ENCODE measurements at regions not wholly inside any gene's neighbourhood (a gene's known extent, or its start where the extent isn't known, plus 50 kb on each side); places are given as distances from the start of the nearest gene placed in this dataset.

DNA sequence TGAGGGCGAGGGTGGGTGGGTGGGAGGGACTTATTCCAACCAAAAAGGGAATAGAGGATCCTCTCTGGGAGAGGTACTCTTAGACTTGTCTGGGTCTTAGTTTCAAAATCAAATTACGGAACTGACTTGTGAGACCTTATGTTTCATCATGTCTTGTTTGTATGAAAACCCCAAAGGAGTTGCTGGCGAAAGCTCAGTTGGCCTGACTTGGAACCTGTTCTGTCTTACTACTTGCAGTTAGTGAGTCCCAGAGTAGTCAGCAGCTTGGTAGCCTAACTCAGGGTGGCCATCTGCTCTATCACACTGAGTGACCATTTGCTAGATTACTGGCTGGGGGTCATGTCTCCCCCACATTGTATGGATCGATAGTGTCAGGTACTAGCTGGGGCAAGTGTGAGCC, 114.9 kb upstream of the MOCS1 start:
- Histone ChIP-seq H2AFZ (ENCODE audit: low read length) (no peak overlapping the region), H3K4me3 (replicated peaks in 1 of 3; ENCODE audit: insufficient read depth in 1 of 3, low read depth in 2 of 3, low read length in 3 of 3) (no peak overlapping the region), H3K27me3 (ENCODE audit: control insufficient read depth in 1 of 2, insufficient read depth in 2 of 2, low read length in 2 of 2) (no peaks in the 10 kb centered on the region; a peak in 1 of 5 replicates), H3K4me1 (ENCODE audit: insufficient read depth, low read length) (no peaks in the 10 kb centered on the region), H3K9ac (ENCODE audit: insufficient read depth, low read depth, low read length) (no peak overlapping the region), H4K20me1 (ENCODE audit: insufficient read depth, low read length) (no peaks in the 10 kb centered on the region), H3K79me2 (ENCODE audit: insufficient read depth, low read length) (no peaks in the 10 kb centered on the region), H3K9me3 (ENCODE audit: low read length) (peaks cover 66% of the 10 kb centered on the region), H3K36me3 (replicated peaks in 1 of 2; ENCODE audit: control insufficient read depth in 1 of 2, insufficient read depth in 2 of 2, low read length in 2 of 2) (no peaks in the 10 kb centered on the region), H3K4me2 (ENCODE audit: low read depth, low read length) (no peak overlapping the region), H3K27ac (ENCODE audit: extremely low read length, insufficient read depth, low read length) (no peak overlapping the region)
- intact Hi-C loops (cut with micrococcal nuclease; ENCODE audit: unreplicated experiment) (no loop called here), in situ Hi-C loops (cut with HindIII; ENCODE audit: extremely low pct_ligation_motif_present, low pct_unique_long_range_greater_than_20kb) (no loop called here)
- no peak for TF ChIP-seq TCF7 (IDR thresholded peaks at IDR 0.05; ENCODE audit: low read depth)
- TF ChIP-seq, protein P1, sequence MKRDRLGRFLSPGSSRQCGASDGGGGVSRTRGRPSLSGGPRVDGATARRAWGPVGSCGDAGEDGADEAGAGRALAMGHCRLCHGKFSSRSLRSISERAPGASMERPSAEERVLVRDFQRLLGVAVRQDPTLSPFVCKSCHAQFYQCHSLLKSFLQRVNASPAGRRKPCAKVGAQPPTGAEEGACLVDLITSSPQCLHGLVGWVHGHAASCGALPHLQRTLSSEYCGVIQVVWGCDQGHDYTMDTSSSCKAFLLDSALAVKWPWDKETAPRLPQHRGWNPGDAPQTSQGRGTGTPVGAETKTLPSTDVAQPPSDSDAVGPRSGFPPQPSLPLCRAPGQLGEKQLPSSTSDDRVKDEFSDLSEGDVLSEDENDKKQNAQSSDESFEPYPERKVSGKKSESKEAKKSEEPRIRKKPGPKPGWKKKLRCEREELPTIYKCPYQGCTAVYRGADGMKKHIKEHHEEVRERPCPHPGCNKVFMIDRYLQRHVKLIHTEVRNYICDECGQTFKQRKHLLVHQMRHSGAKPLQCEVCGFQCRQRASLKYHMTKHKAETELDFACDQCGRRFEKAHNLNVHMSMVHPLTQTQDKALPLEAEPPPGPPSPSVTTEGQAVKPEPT (CRISPR knock-in tag; IDR thresholded peaks at IDR 0.05; ENCODE audit: low read depth), result no peak
- no peak for TF ChIP-seq ZNF850 (CRISPR knock-in tag; conservative IDR thresholded peaks at IDR 0.05)
- TF ChIP-seq MYPOP (CRISPR knock-in tag; IDR thresholded peaks at IDR 0.05), result no peak
- TF ChIP-seq ZNF350 (CRISPR knock-in tag; IDR thresholded peaks at IDR 0.05; ENCODE audit: borderline replicate concordance, low read depth), result no peak
- no peak for TF ChIP-seq TCF7L2 (IDR thresholded peaks at IDR 0.05; ENCODE audit: low read depth, low read length)
- no peak for TF ChIP-seq ZFP90 (CRISPR knock-in tag; IDR thresholded peaks at IDR 0.05; ENCODE audit: borderline replicate concordance)
- WGBS (ENCODE audit: low lambda C conversion rate), result 18% methylated on average over 4 of the region's 4 CpGs
- DNase-seq (ENCODE audit: low spot score) (no peak), FAIRE-seq (no peak), ATAC-seq (no peak)
- ChIA-PET CTCF (ENCODE audit: low intra/inter-chr PET ratio, low total read pairs) (no interaction called here), POLR2A (no interaction called here)
- no TSS peak for BruUV-seq (replicated peaks)
